ENCODE measurements at regions not wholly inside any gene's neighbourhood (a gene's known extent, or its start where the extent isn't known, plus 50 kb on each side); places are given as distances from the start of the nearest gene placed in this dataset.

- Histone ChIP-seq H3K36me3 (replicated peaks in 1 of 2; ENCODE audit: control insufficient read depth in 1 of 2, insufficient read depth in 2 of 2, low read length in 2 of 2) (no peaks in the 10 kb centered on the region), H3K4me1 (ENCODE audit: insufficient read depth, low read length) (no peaks in the 10 kb centered on the region), H3K79me2 (ENCODE audit: insufficient read depth, low read length) (no peaks in the 10 kb centered on the region), H3K9me3 (ENCODE audit: low read length) (no peaks in the 10 kb centered on the region), H3K4me3 (replicated peaks in 1 of 3; ENCODE audit: insufficient read depth in 1 of 3, low read depth in 2 of 3, low read length in 3 of 3) (no peak overlapping the region), H2AFZ (ENCODE audit: low read length) (no peak overlapping the region), H3K9ac (ENCODE audit: insufficient read depth, low read depth, low read length) (no peak overlapping the region), H4K20me1 (ENCODE audit: insufficient read depth, low read length) (no peaks in the 10 kb centered on the region), H3K4me2 (ENCODE audit: low read depth, low read length) (no peak overlapping the region), H3K27me3 (ENCODE audit: control insufficient read depth in 1 of 2, insufficient read depth in 2 of 2, low read length in 2 of 2) (no peaks in the 10 kb centered on the region), H3K27ac (ENCODE audit: extremely low read length, insufficient read depth, low read length) (no peak overlapping the region)
- in situ Hi-C loops (cut with HindIII; ENCODE audit: extremely low pct_ligation_motif_present, low pct_unique_long_range_greater_than_20kb) (no loop called here), intact Hi-C loops (cut with micrococcal nuclease; ENCODE audit: unreplicated experiment) (no loop called here)
- no peak for FAIRE-seq
- TF ChIP-seq BORCS8-MEF2B (CRISPR knock-in tag; IDR thresholded peaks at IDR 0.05) (no peak), ZNF33B (CRISPR knock-in tag; IDR thresholded peaks at IDR 0.05) (no peak), PITX1 (CRISPR knock-in tag; IDR thresholded peaks at IDR 0.05) (no peak), ZNF382 (CRISPR knock-in tag; IDR thresholded peaks at IDR 0.05; ENCODE audit: borderline replicate concordance) (no peak), SALL1 (CRISPR knock-in tag; IDR thresholded peaks at IDR 0.05) (no peak), HCFC1 (IDR thresholded peaks at IDR 0.05; ENCODE audit: low read depth, low read length) (no peak), TBX3 (IDR thresholded peaks at IDR 0.05; ENCODE audit: borderline replicate concordance) (no peak), SP2 (CRISPR knock-in tag; IDR thresholded peaks at IDR 0.05) (no peak), ZSCAN22 (CRISPR knock-in tag; IDR thresholded peaks at IDR 0.05) (no peak), RBM39 (IDR thresholded peaks at IDR 0.05; ENCODE audit: low read depth, low read length, poor library complexity, severe bottlenecking) (no peak), ARID5B (CRISPR knock-in tag; IDR thresholded peaks at IDR 0.05) (no peak), ZSCAN29 (CRISPR knock-in tag; conservative IDR thresholded peaks at IDR 0.05) (no peak), ZFYVE20 (CRISPR knock-in tag; IDR thresholded peaks at IDR 0.05; ENCODE audit: borderline replicate concordance, low read depth) (no peak), ZNF264 (CRISPR knock-in tag; IDR thresholded peaks at IDR 0.05) (no peak), RFXAP (CRISPR knock-in tag; IDR thresholded peaks at IDR 0.05; ENCODE audit: borderline replicate concordance) (no peak)
- TF ChIP-seq, protein P1, sequence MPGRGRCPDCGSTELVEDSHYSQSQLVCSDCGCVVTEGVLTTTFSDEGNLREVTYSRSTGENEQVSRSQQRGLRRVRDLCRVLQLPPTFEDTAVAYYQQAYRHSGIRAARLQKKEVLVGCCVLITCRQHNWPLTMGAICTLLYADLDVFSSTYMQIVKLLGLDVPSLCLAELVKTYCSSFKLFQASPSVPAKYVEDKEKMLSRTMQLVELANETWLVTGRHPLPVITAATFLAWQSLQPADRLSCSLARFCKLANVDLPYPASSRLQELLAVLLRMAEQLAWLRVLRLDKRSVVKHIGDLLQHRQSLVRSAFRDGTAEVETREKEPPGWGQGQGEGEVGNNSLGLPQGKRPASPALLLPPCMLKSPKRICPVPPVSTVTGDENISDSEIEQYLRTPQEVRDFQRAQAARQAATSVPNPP (CRISPR knock-in tag; IDR thresholded peaks at IDR 0.05): no peak
- TF ChIP-seq, protein P2, sequence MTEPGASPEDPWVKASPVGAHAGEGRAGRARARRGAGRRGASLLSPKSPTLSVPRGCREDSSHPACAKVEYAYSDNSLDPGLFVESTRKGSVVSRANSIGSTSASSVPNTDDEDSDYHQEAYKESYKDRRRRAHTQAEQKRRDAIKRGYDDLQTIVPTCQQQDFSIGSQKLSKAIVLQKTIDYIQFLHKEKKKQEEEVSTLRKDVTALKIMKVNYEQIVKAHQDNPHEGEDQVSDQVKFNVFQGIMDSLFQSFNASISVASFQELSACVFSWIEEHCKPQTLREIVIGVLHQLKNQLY (CRISPR knock-in tag; IDR thresholded peaks at IDR 0.05): no peak
- TF ChIP-seq, protein P3, sequence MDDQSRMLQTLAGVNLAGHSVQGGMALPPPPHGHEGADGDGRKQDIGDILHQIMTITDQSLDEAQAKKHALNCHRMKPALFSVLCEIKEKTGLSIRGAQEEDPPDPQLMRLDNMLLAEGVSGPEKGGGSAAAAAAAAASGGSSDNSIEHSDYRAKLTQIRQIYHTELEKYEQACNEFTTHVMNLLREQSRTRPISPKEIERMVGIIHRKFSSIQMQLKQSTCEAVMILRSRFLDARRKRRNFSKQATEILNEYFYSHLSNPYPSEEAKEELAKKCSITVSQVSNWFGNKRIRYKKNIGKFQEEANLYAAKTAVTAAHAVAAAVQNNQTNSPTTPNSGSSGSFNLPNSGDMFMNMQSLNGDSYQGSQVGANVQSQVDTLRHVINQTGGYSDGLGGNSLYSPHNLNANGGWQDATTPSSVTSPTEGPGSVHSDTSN (CRISPR knock-in tag; IDR thresholded peaks at IDR 0.05; ENCODE audit: borderline replicate concordance): no peak
- no peak for DNase-seq (ENCODE audit: low spot score)
- BruUV-seq (replicated peaks): no TSS peak
- POLR2A ChIA-PET: no interaction called here
- CTCF ChIA-PET (ENCODE audit: low intra/inter-chr PET ratio, low total read pairs): no interaction called here
- 0% methylated on average over 1 of the region's 1 CpG for WGBS (ENCODE audit: low lambda C conversion rate)
- no peak for ATAC-seq
Observed at GRCh38 chr4:165767671-165768070, 105.4 kb upstream of the TLL1 start.
